IMR-90 (cell line): ENCODE measurements at regions not wholly inside any gene's neighbourhood (a gene's known extent, or its start where the extent isn't known, plus 50 kb on each side); places are given as distances from the start of the nearest gene placed in this dataset.

Source experiments
- ATAC-seq: fragments of 200-7000 bp; cut with Tn5 transposase; 2 replicates; pipeline ENCODE4 v1.9.1; 2020; ENCODE audit warnings: low read depth, mild to moderate bottlenecking, moderate library complexity
- BruUV-seq: library from RNA; stranded (reverse); fragments of 400-500 nt; replicated peaks from 2 replicates; lab custom pipeline; 2021; lab: Mats Ljungman, UMichigan
- CTCF ChIA-PET: fragments of 300-600 bp; formaldehyde crosslinking; extraction: SDS; loops from one replicate; lab custom pipeline; 2021; ENCODE audit warnings: antibody characterized with exemption; lab: Yijun Ruan, JAX
- POLR2A ChIA-PET: fragments of 300-600 bp; sonication (Branson Sonifier 250); formaldehyde crosslinking; loops from one replicate; lab custom pipeline; 2022; ENCODE audit warnings: antibody characterized with exemption; ENCODE audit not compliant: unreplicated experiment; lab: Charles Lee
- DNase-seq: peaks from one replicate; pipeline ENCODE4 v3.0.0; 2013
- H2AFZ ChIP-seq: replicated peaks from 2 replicates; pipeline ENCODE3; 2013; ENCODE audit warnings: low read length, mild to moderate bottlenecking; ENCODE audit not compliant: poor library complexity
- H2AK5ac ChIP-seq: 2 replicates; pipeline ENCODE4 v1.6.1; 2013; ENCODE audit warnings: low read depth, low read length, inconsistent platforms
- H2AK9ac ChIP-seq: replicated peaks from 2 replicates; pipeline ENCODE3; 2013; ENCODE audit warnings: mild to moderate bottlenecking, low read depth, low read length, moderate library complexity; ENCODE audit not compliant: poor library complexity
- H2BK120ac ChIP-seq: 2 replicates; pipeline ENCODE4 v1.6.1; 2013; ENCODE audit warnings: low read depth, low read length, inconsistent platforms
- H2BK15ac ChIP-seq: 3 replicates; pipeline ENCODE4 v1.6.1; 2013; ENCODE audit warnings: low read depth, low read length, inconsistent platforms
- H2BK20ac ChIP-seq: 2 replicates; pipeline ENCODE4 v1.6.1; 2013; ENCODE audit warnings: low read depth, mild to moderate bottlenecking, inconsistent platforms, low read length, moderate library complexity
- H2BK5ac ChIP-seq: 2 replicates; pipeline ENCODE4 v1.6.1; 2013; ENCODE audit warnings: mild to moderate bottlenecking, low read depth, low read length, inconsistent platforms; ENCODE audit not compliant: poor library complexity, severe bottlenecking
- H3K14ac ChIP-seq: replicated peaks from 2 replicates; pipeline ENCODE4 v1.6.1; 2013; ENCODE audit warnings: low read depth, low read length, inconsistent platforms
- H3K18ac ChIP-seq: 2 replicates; pipeline ENCODE4 v1.6.1; 2013; ENCODE audit warnings: low read depth, low read length, control low read depth
- H3K23ac ChIP-seq: 2 replicates; pipeline ENCODE4 v1.6.1; 2013; ENCODE audit warnings: low read depth, low read length, inconsistent platforms
- H3K27ac ChIP-seq: 2 replicates; pipeline ENCODE4 v1.5.1; 2013; ENCODE audit warnings: mild to moderate bottlenecking, control low read depth, low read length; ENCODE audit not compliant: insufficient read depth
- H3K27me3 ChIP-seq: 2 replicates; pipeline ENCODE4 v1.6.1; 2013; ENCODE audit warnings: low read length; ENCODE audit not compliant: control insufficient read depth, insufficient read depth
- H3K36me3 ChIP-seq: 2 replicates; pipeline ENCODE4 v1.6.1; 2013; ENCODE audit warnings: low read length, mixed read lengths; ENCODE audit not compliant: control insufficient read depth, insufficient read depth
- H3K4ac ChIP-seq: 2 replicates; pipeline ENCODE4 v1.6.1; 2013; ENCODE audit warnings: low read depth, low read length, inconsistent platforms
- H3K4me1 ChIP-seq: 2 replicates; pipeline ENCODE4 v1.6.1; 2013; ENCODE audit warnings: low read length, mixed read lengths; ENCODE audit not compliant: control insufficient read depth, insufficient read depth
- H3K4me2 ChIP-seq: 2 replicates; pipeline ENCODE4 v1.6.1; 2013; ENCODE audit warnings: low read depth, mild to moderate bottlenecking, control low read depth, low read length, moderate library complexity
- H3K4me3 ChIP-seq: 2 replicates; pipeline ENCODE4 v1.5.1; 2013; ENCODE audit warnings: low read depth, mild to moderate bottlenecking, control low read depth, low read length, moderate library complexity; ENCODE audit not compliant: insufficient read depth
- H3K56ac ChIP-seq: 2 replicates; pipeline ENCODE4 v1.6.1; 2013; ENCODE audit warnings: low read length, inconsistent platforms; ENCODE audit not compliant: insufficient read depth; ENCODE audit errors: extremely low read depth
- H3K79me1 ChIP-seq, 2 experiments: 2 replicates each; pipeline ENCODE4 v1.6.1; 2013; ENCODE audit warnings: low read length in 2 of 2, inconsistent platforms in 1 of 2, low read depth in 1 of 2
- H3K9ac ChIP-seq: 2 replicates; pipeline ENCODE4 v1.6.1; 2013; ENCODE audit warnings: low read depth, low read length, control low read depth
- H3K9me1 ChIP-seq: 2 replicates; pipeline ENCODE4 v1.6.1; 2013; ENCODE audit warnings: low read length, inconsistent platforms; ENCODE audit not compliant: insufficient read depth
- H3K9me3 ChIP-seq: 2 replicates; pipeline ENCODE4 v1.6.1; 2013; ENCODE audit warnings: low read length; ENCODE audit not compliant: control insufficient read depth, insufficient read depth
- H4K20me1 ChIP-seq: 2 replicates; pipeline ENCODE4 v1.6.1; 2013; ENCODE audit warnings: low read length, inconsistent platforms; ENCODE audit not compliant: insufficient read depth
- H4K5ac ChIP-seq: 2 replicates; pipeline ENCODE4 v1.6.1; 2013; ENCODE audit warnings: mild to moderate bottlenecking, low read depth, low read length, control low read depth
- H4K8ac ChIP-seq, 2 experiments: 2 replicates each; pipeline ENCODE4 v1.6.1; 2013; ENCODE audit warnings: low read depth in 2 of 2, low read length in 2 of 2, control low read depth in 1 of 2, inconsistent platforms in 1 of 2
- H4K91ac ChIP-seq: 2 replicates; pipeline ENCODE4 v1.6.1; 2013; ENCODE audit warnings: low read depth, low read length, inconsistent platforms; ENCODE audit not compliant: insufficient read depth
- BHLHE40 ChIP-seq: fragments of 150-350 bp; IDR thresholded peaks from 2 replicates; pipeline ENCODE4 v1.6.1; 2016; ENCODE audit warnings: mild to moderate bottlenecking, low read depth, low read length
- CHD1 ChIP-seq: IDR thresholded peaks from 2 replicates; pipeline ENCODE4 v1.6.1; 2012; ENCODE audit warnings: low read depth, low read length, improper control_type of control experiment
- FOS ChIP-seq: fragments of 150-350 bp; IDR thresholded peaks from 2 replicates; pipeline ENCODE4 v1.6.1; 2016; ENCODE audit warnings: low read depth, low read length
- MXI1 ChIP-seq: IDR thresholded peaks from 2 replicates; pipeline ENCODE4 v1.6.1; 2012; ENCODE audit warnings: low read depth, mild to moderate bottlenecking, low read length, moderate library complexity, borderline replicate concordance
- RFX5 ChIP-seq: IDR thresholded peaks from 2 replicates; pipeline ENCODE4 v1.8.0; 2012; ENCODE audit warnings: low read depth, mild to moderate bottlenecking, low read length, moderate library complexity
- SMC3 ChIP-seq: fragments of 150-350 bp; IDR thresholded peaks from 2 replicates; pipeline ENCODE4 v1.6.1; 2016; ENCODE audit warnings: low read depth, mild to moderate bottlenecking, antibody characterized with exemption, low read length, moderate library complexity
- dilution Hi-C: fragments of 300-500 bp; cut with HindIII; formaldehyde crosslinking; loops from one replicate; pipeline ENCODE4 v1.14.3; 2018; ENCODE audit warnings: low sequenced_read_pairs; ENCODE audit not compliant: unreplicated experiment
- in situ Hi-C: fragments of 300-500 bp; cut with MboI; formaldehyde crosslinking; loops from 3 replicates; pipeline ENCODE4 v1.14.3; 2019; ENCODE audit warnings: low sequenced_read_pairs, inconsistent platforms, mixed read lengths
- intact Hi-C: fragments of 100-400 bp; cut with micrococcal nuclease; formaldehyde crosslinking; loops from 2 replicates; pipeline ENCODE4 v1.10.0; 2022
- TF ChIP-seq, protein P1 (sequence below): fragments of 150-350 bp; IDR thresholded peaks from 2 replicates; pipeline ENCODE4 v1.6.1; 2017; ENCODE audit warnings: mild to moderate bottlenecking, antibody characterized with exemption, low read length, low read depth

DNA sequence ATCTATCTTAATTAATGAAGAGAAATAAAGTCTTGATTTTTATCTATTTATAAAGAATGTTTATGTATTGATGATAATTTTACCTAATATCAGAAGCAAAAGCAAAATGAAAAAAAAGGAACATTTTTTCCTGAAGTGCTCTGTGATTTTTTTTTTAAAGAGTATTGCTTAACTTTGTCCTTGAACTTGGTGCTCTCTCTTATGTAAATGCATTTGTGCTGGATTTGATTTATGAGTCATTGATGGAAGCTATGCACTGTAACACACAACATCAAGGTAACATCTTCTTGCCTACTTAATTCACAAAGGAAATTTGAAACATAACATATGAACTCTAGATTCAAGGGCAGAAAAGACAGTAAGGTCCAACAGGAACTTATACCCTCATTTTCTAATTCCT lies 312.9 kb upstream of the CDH19 start:
- H2AFZ ChIP-seq, result no peak overlapping the region
- no peak overlapping the region for H2BK20ac ChIP-seq
- no peak overlapping the region for H4K91ac ChIP-seq
- ATAC-seq (no peak), DNase-seq (no peak)
- intact Hi-C loops, result no loop called here
- H3K79me1 ChIP-seq, result no peaks in the 10 kb centered on the region
- H3K27ac ChIP-seq, result no peak overlapping the region
- no peaks in the 10 kb centered on the region for H3K4me1 ChIP-seq
- ChIA-PET CTCF (no interaction called here), POLR2A (no interaction called here)
- no peaks in the 10 kb centered on the region for H3K36me3 ChIP-seq
- H3K27me3 ChIP-seq, result no peaks in the 10 kb centered on the region
- no peak overlapping the region for H3K4me3 ChIP-seq
- no peak overlapping the region for H2BK15ac ChIP-seq
- no TSS peak for BruUV-seq
- no peak overlapping the region for H3K4me2 ChIP-seq
- no peak overlapping the region for H2AK5ac ChIP-seq
- H2BK5ac ChIP-seq, result no peak overlapping the region
- H4K8ac ChIP-seq, result no peak overlapping the region
- H3K18ac ChIP-seq, result no peak overlapping the region
- dilution Hi-C loops, result no loop called here
- H2BK120ac ChIP-seq, result no peak overlapping the region
- no peaks in the 10 kb centered on the region for H4K20me1 ChIP-seq
- H3K9ac ChIP-seq, result no peak overlapping the region
- H2AK9ac ChIP-seq, result no peak overlapping the region
- 0 out of 2 replicates have a peak, but pooled peaks cover 1% of the 10 kb centered on the region for H3K9me3 ChIP-seq
- H3K56ac ChIP-seq, result no peak overlapping the region
- H3K9me1 ChIP-seq, result no peaks in the 10 kb centered on the region
- no peak overlapping the region for H3K14ac ChIP-seq
- TF ChIP-seq BHLHE40 (no peak), MXI1 (no peak), RFX5 (no peak), CHD1 (no peak), SMC3 (no peak), FOS (no peak)
- TF ChIP-seq, protein P1, sequence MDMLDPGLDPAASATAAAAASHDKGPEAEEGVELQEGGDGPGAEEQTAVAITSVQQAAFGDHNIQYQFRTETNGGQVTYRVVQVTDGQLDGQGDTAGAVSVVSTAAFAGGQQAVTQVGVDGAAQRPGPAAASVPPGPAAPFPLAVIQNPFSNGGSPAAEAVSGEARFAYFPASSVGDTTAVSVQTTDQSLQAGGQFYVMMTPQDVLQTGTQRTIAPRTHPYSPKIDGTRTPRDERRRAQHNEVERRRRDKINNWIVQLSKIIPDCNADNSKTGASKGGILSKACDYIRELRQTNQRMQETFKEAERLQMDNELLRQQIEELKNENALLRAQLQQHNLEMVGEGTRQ, result no peak
- no peak overlapping the region for H3K23ac ChIP-seq
- no peak overlapping the region for H3K4ac ChIP-seq
- H4K5ac ChIP-seq, result no peak overlapping the region
- in situ Hi-C loops, result no loop called here
